H9 (cell line): ENCODE measurements at regions not wholly inside any gene's neighbourhood (a gene's known extent, or its start where the extent isn't known, plus 50 kb on each side); places are given as distances from the start of the nearest gene placed in this dataset.

Experiments used
- DNase-seq: peaks from one replicate; pipeline ENCODE4 v3.0.0-alpha.2; 2017
- H2AFZ ChIP-seq: one replicate; pipeline ENCODE4 v1.6.1; 2013; ENCODE audit warnings: mild to moderate bottlenecking, low read length, control low read depth, moderate library complexity
- H2AK5ac ChIP-seq: 2 replicates; pipeline ENCODE4 v1.6.1; 2013; ENCODE audit warnings: low read length, control low read depth, mixed read lengths; ENCODE audit not compliant: insufficient read length
- H2BK120ac ChIP-seq: one replicate; pipeline ENCODE4 v1.6.1; 2013; ENCODE audit warnings: low read depth, mild to moderate bottlenecking, low read length, control low read depth, inconsistent platforms; ENCODE audit not compliant: poor library complexity, severe bottlenecking
- H2BK12ac ChIP-seq: 2 replicates; pipeline ENCODE4 v1.6.1; 2013; ENCODE audit warnings: low read length, control low read depth, mixed read lengths, low read depth; ENCODE audit not compliant: insufficient read length
- H2BK15ac ChIP-seq: 2 replicates; pipeline ENCODE4 v1.6.1; 2013; ENCODE audit warnings: low read depth, low read length, control low read depth
- H2BK20ac ChIP-seq: one replicate; pipeline ENCODE4 v1.6.1; 2013; ENCODE audit warnings: low read depth, mild to moderate bottlenecking, low read length, control low read depth, inconsistent platforms; ENCODE audit not compliant: poor library complexity, severe bottlenecking
- H2BK5ac ChIP-seq: 2 replicates; pipeline ENCODE4 v1.6.1; 2013; ENCODE audit warnings: low read length, control low read depth, mixed read lengths; ENCODE audit not compliant: insufficient read length
- H3K14ac ChIP-seq: 2 replicates; pipeline ENCODE4 v1.6.1; 2013; ENCODE audit warnings: low read length, control low read depth; ENCODE audit not compliant: insufficient read depth
- H3K18ac ChIP-seq: 2 replicates; pipeline ENCODE4 v1.6.1; 2013; ENCODE audit warnings: low read depth, mild to moderate bottlenecking, mixed read lengths, low read length, control low read depth; ENCODE audit not compliant: insufficient read length
- H3K23ac ChIP-seq: 2 replicates; pipeline ENCODE4 v1.6.1; 2013; ENCODE audit warnings: low read length, control low read depth, mixed read lengths, low read depth; ENCODE audit not compliant: insufficient read length
- H3K23me2 ChIP-seq: 2 replicates; pipeline ENCODE4 v1.6.1; 2013; ENCODE audit warnings: low read depth, mild to moderate bottlenecking, mixed read lengths, low read length, control low read depth; ENCODE audit not compliant: insufficient read length, poor library complexity, severe bottlenecking
- H3K27ac ChIP-seq: 2 replicates; pipeline ENCODE4 v1.5.1; 2013; ENCODE audit warnings: low read length, control low read depth, mixed read lengths, low read depth; ENCODE audit not compliant: insufficient read length
- H3K27me3 ChIP-seq: 2 replicates; pipeline ENCODE4 v1.6.1; 2013; ENCODE audit warnings: low read length, control low read depth, inconsistent platforms; ENCODE audit not compliant: insufficient read depth
- H3K4ac ChIP-seq: 2 replicates; pipeline ENCODE4 v1.6.1; 2013; ENCODE audit warnings: low read depth, mild to moderate bottlenecking, control low read depth, inconsistent platforms, low read length, moderate library complexity
- H3K4me1 ChIP-seq: 2 replicates; pipeline ENCODE4 v1.6.1; 2013; ENCODE audit warnings: low read length, control low read depth, inconsistent platforms; ENCODE audit not compliant: insufficient read depth
- H3K4me2 ChIP-seq: 2 replicates; pipeline ENCODE4 v1.6.1; 2013; ENCODE audit warnings: low read length, control low read depth, mixed read lengths; ENCODE audit not compliant: insufficient read length, insufficient read depth
- H3K56ac ChIP-seq: 2 replicates; pipeline ENCODE4 v1.6.1; 2013; ENCODE audit warnings: low read depth, mild to moderate bottlenecking, mixed read lengths, low read length, control low read depth; ENCODE audit not compliant: insufficient read length
- H3K79me1 ChIP-seq: 2 replicates; pipeline ENCODE4 v1.6.1; 2013; ENCODE audit warnings: low read depth, mild to moderate bottlenecking, moderate library complexity, low read length, control low read depth, inconsistent platforms; ENCODE audit not compliant: insufficient read depth, poor library complexity, severe bottlenecking
- H3K79me2 ChIP-seq: 2 replicates; pipeline ENCODE4 v1.6.1; 2013; ENCODE audit warnings: low read length, control low read depth, inconsistent platforms; ENCODE audit not compliant: insufficient read depth
- H3K9ac ChIP-seq: 2 replicates; pipeline ENCODE4 v1.6.1; 2013; ENCODE audit warnings: low read length, control low read depth, mixed read lengths; ENCODE audit not compliant: insufficient read length; ENCODE audit errors: extremely low read depth
- H3K9me3 ChIP-seq: one replicate; pipeline ENCODE4 v1.6.1; 2013; ENCODE audit warnings: low read depth, low read length, inconsistent platforms; ENCODE audit not compliant: control insufficient read depth
- H3T11ph ChIP-seq: one replicate; pipeline ENCODE4 v1.6.1; 2013; ENCODE audit warnings: mild to moderate bottlenecking, low read length, control low read depth, inconsistent platforms
- H4K20me1 ChIP-seq: one replicate; pipeline ENCODE4 v1.6.1; 2013; ENCODE audit not compliant: control insufficient read depth, insufficient read length, insufficient read depth
- H4K5ac ChIP-seq: 2 replicates; pipeline ENCODE4 v1.6.1; 2013; ENCODE audit warnings: low read depth, mild to moderate bottlenecking, mixed read lengths, low read length, control low read depth; ENCODE audit not compliant: insufficient read length
- H4K8ac ChIP-seq: replicated peaks from 2 replicates; pipeline ENCODE4 v1.6.1; 2013; ENCODE audit warnings: low read length, control low read depth, mixed read lengths, low read depth; ENCODE audit not compliant: insufficient read length
- H4K91ac ChIP-seq: 2 replicates; pipeline ENCODE4 v1.6.1; 2013; ENCODE audit warnings: low read depth, mild to moderate bottlenecking, moderate library complexity, mixed read lengths, low read length, control low read depth; ENCODE audit not compliant: insufficient read length
- H3K27ac Mint-ChIP-seq, 3 experiments: 2 replicates in 2 of 3; 3 replicates in 1 of 3; pipeline ENCODE4 v1.8.0; 2020 to 2021; ENCODE audit warnings: mixed read lengths in 3 of 3, mild to moderate bottlenecking in 1 of 3, moderate library complexity in 1 of 3
- H3K27me3 Mint-ChIP-seq: 2 replicates; pipeline ENCODE4 v1.8.0; 2021; ENCODE audit warnings: low read depth, mild to moderate bottlenecking, moderate library complexity, mixed read lengths
- H3K36me3 Mint-ChIP-seq, 3 experiments: 2 replicates in 2 of 3; 3 replicates in 1 of 3; pipeline ENCODE4 v1.8.0; 2020 to 2021; ENCODE audit warnings: low read depth in 3 of 3, mixed read lengths in 3 of 3; ENCODE audit not compliant: insufficient read depth in 1 of 3
- H3K4me1 Mint-ChIP-seq, 2 experiments: 2 replicates each; pipeline ENCODE4 v1.8.0; 2020; ENCODE audit warnings: mixed read lengths in 2 of 2
- H3K4me3 Mint-ChIP-seq, 2 experiments: 2 replicates in 1 of 2; 3 replicates in 1 of 2; pipeline ENCODE4 v1.8.0; 2020 to 2021; ENCODE audit warnings: mild to moderate bottlenecking in 2 of 2, mixed read lengths in 2 of 2, moderate library complexity in 1 of 2
- H3K9me3 Mint-ChIP-seq, 2 experiments: 2 replicates in 1 of 2; 3 replicates in 1 of 2; pipeline ENCODE4 v1.8.0; 2020; ENCODE audit warnings: mild to moderate bottlenecking in 2 of 2, mixed read lengths in 2 of 2, moderate library complexity in 1 of 2
- CTCF ChIP-seq: fragments of 200-600 bp; sonication (generic); conservative IDR thresholded peaks from 3 replicates; pipeline ENCODE4 v1.8.0; 2021; ENCODE audit warnings: antibody characterized with exemption, mild to moderate bottlenecking
- WGBS: extraction: QIAGEN DNeasy Blood & Tissue Kit; methylation state at CpG from one replicate; pipeline ENCODE4 v1.1.7; 2013; ENCODE audit warnings: missing lambda C conversion rate, low lambda C conversion rate, mixed read lengths; ENCODE audit not compliant: insufficient read length; ENCODE audit errors: extremely low coverage; 5-methylcytosine and 5-hydroxymethylcytosine counted together

DNA sequence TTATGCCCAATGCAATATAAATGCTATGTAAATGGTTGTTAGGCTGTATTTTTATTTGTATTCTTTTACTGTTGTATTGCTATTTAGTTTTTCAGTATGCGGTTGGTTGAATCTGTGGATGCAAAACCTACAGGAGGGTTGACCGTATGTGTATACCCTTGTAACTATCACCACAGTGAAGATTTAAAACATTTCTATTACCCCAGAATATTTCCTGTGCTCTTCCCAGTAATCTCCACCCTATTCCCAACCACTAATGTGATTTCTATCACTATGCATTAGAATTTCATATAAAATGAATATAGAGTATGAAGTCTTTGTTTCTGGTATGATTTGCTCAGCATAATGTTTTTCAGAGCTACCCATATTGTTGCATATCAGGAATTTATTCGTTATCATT is 705.0 kb downstream of the MECOM start:
- no peak overlapping the region for H3K18ac ChIP-seq
- no peak overlapping the region for H4K91ac ChIP-seq
- no peak overlapping the region for H3K4me3 Mint-ChIP-seq
- no peak overlapping the region for H3K4ac ChIP-seq
- no peak for TF ChIP-seq CTCF
- H3K79me2 ChIP-seq: no peaks in the 10 kb centered on the region
- H3K27me3 ChIP-seq: no peaks in the 10 kb centered on the region
- H3K27me3 Mint-ChIP-seq: no peaks in the 10 kb centered on the region
- H3K9me3 Mint-ChIP-seq: peaks cover 9 to 11% of the 10 kb centered on the region in 2 experiments; a peak in 4 of 5 replicates
- no CpG with 5 or more reads among the region's 3 CpGs for WGBS
- H2BK12ac ChIP-seq: no peak overlapping the region
- H4K5ac ChIP-seq: no peak overlapping the region
- no peak overlapping the region for H3K27ac Mint-ChIP-seq
- H3K79me1 ChIP-seq: no peaks in the 10 kb centered on the region
- H3K36me3 Mint-ChIP-seq: peaks cover 5 to 18% (median 11%) of the 10 kb centered on the region in 3 experiments; a peak in 6 of 7 replicates
- peaks cover 21 to 22% of the 10 kb centered on the region in 2 experiments for H3K4me1 Mint-ChIP-seq
- no peaks in the 10 kb centered on the region for H4K20me1 ChIP-seq
- H3K9me3 ChIP-seq: no peaks in the 10 kb centered on the region
- no peak overlapping the region for H3K4me2 ChIP-seq
- no peak overlapping the region for H3K23ac ChIP-seq
- H3T11ph ChIP-seq: no peak overlapping the region
- no peaks in the 10 kb centered on the region for H3K23me2 ChIP-seq
- H2AFZ ChIP-seq: no peak overlapping the region
- no peak overlapping the region for H3K27ac ChIP-seq
- no peak overlapping the region for H2AK5ac ChIP-seq
- H3K4me1 ChIP-seq: no peaks in the 10 kb centered on the region
- no peak for DNase-seq
- no peak overlapping the region for H3K14ac ChIP-seq
- no peak overlapping the region for H2BK5ac ChIP-seq
- H2BK20ac ChIP-seq: no peak overlapping the region
- H2BK15ac ChIP-seq: no peak overlapping the region
- no peak overlapping the region for H4K8ac ChIP-seq
- H2BK120ac ChIP-seq: no peak overlapping the region
- no peak overlapping the region for H3K56ac ChIP-seq
- no peak overlapping the region for H3K9ac ChIP-seq
